ENCODE measurements at regions not wholly inside any gene's neighbourhood (a gene's known extent, or its start where the extent isn't known, plus 50 kb on each side); places are given as distances from the start of the nearest gene placed in this dataset.

DNA sequence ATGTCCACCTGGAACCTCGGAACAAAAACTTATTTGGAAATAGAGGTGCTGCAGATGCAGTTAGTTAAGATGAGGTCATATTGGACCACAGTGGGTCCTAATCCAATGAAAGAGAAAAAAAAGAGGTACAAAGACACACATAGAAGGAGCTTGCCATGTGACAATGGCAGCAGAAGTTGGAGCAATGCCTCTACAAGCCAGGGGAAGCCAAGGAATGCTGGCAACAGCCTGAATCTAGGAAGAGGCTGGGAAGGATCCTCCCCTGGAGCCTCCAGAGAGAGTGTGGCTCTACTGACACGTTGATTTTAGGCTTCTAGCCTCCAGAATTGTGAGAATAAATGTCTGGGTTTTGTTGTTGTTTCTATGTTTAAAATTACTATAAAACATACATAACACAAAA lies 521.8 kb upstream of the CCDC196 start:
- H3K27ac ChIP-seq (ENCODE audit: low read length), result no peak overlapping the region
- no peak overlapping the region for H3K4me2 ChIP-seq (ENCODE audit: low read depth, low read length)
- H3K4me3 ChIP-seq (ENCODE audit: low read length), result no peak overlapping the region
- H3F3A ChIP-seq (ENCODE audit: insufficient read depth, low read length), result no peaks in the 10 kb centered on the region
- no peaks in the 10 kb centered on the region for H3K9me2 ChIP-seq (replicated peaks; ENCODE audit: insufficient read depth, low read length)
- H3K79me2 ChIP-seq (ENCODE audit: low read length), result no peaks in the 10 kb centered on the region
- no peak overlapping the region for H3K9ac ChIP-seq (ENCODE audit: low read length)
- H3K36me3 ChIP-seq (replicated peaks; ENCODE audit: insufficient read depth, low read length), result no peaks in the 10 kb centered on the region
- no peak for DNase-seq
- H3K27me3 ChIP-seq (replicated peaks; ENCODE audit: insufficient read depth, low read length), result no peaks in the 10 kb centered on the region
- no peaks in the 10 kb centered on the region for H3K4me1 ChIP-seq (ENCODE audit: low read length)
- H2AFZ ChIP-seq (ENCODE audit: low read length), result no peak overlapping the region
- no peaks in the 10 kb centered on the region for H4K20me1 ChIP-seq (ENCODE audit: insufficient read depth, low read length)
- no peak for TF ChIP-seq EZH2phosphoT487 (IDR thresholded peaks at IDR 0.05; ENCODE audit: low read length)
- TF ChIP-seq EZH2 (optimal IDR thresholded peaks at IDR 0.05; ENCODE audit: low read depth, low read length), result no peak
- TF ChIP-seq, protein P1, sequence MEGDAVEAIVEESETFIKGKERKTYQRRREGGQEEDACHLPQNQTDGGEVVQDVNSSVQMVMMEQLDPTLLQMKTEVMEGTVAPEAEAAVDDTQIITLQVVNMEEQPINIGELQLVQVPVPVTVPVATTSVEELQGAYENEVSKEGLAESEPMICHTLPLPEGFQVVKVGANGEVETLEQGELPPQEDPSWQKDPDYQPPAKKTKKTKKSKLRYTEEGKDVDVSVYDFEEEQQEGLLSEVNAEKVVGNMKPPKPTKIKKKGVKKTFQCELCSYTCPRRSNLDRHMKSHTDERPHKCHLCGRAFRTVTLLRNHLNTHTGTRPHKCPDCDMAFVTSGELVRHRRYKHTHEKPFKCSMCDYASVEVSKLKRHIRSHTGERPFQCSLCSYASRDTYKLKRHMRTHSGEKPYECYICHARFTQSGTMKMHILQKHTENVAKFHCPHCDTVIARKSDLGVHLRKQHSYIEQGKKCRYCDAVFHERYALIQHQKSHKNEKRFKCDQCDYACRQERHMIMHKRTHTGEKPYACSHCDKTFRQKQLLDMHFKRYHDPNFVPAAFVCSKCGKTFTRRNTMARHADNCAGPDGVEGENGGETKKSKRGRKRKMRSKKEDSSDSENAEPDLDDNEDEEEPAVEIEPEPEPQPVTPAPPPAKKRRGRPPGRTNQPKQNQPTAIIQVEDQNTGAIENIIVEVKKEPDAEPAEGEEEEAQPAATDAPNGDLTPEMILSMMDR (IDR thresholded peaks at IDR 0.05; ENCODE audit: low read length), result no peak
- no peaks in the 10 kb centered on the region for H3K9me3 ChIP-seq (replicated peaks; ENCODE audit: insufficient read depth, low read length)

DNA sequence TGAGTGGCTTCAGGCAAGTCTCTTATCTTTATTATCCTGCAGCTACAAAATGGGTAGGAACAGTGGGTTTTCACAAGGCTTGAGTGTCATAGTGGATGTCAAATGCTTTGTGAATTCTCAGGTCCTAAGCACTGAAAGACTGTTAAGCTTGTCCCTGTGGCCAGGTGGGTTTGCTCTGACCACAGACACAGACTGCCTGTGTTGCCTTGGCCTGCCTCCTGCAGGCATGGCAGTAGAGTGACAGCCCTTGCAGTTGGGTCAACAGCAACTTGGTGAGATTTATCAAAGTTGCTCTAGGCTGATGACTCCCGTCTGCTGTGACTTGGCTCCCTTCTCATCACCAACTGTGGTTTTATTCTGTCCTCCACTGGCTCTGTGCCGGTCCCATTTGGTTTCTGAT lies 520.0 kb upstream of the CCDC196 start:
- no peaks in the 10 kb centered on the region for H3K27me3 ChIP-seq (replicated peaks; ENCODE audit: insufficient read depth, low read length)
- no peaks in the 10 kb centered on the region for H4K20me1 ChIP-seq (ENCODE audit: insufficient read depth, low read length)
- TF ChIP-seq EZH2 (optimal IDR thresholded peaks at IDR 0.05; ENCODE audit: low read depth, low read length) (no peak), EZH2phosphoT487 (IDR thresholded peaks at IDR 0.05; ENCODE audit: low read length) (no peak)
- TF ChIP-seq, protein P1 (IDR thresholded peaks at IDR 0.05; ENCODE audit: low read length), result no peak
- DNase-seq, result no peak
- no peaks in the 10 kb centered on the region for H3K4me1 ChIP-seq (ENCODE audit: low read length)
- no peak overlapping the region for H3K27ac ChIP-seq (ENCODE audit: low read length)
- no peaks in the 10 kb centered on the region for H3K36me3 ChIP-seq (replicated peaks; ENCODE audit: insufficient read depth, low read length)
- H3K79me2 ChIP-seq (ENCODE audit: low read length), result no peaks in the 10 kb centered on the region
- no peak overlapping the region for H2AFZ ChIP-seq (ENCODE audit: low read length)
- no peak overlapping the region for H3K9ac ChIP-seq (ENCODE audit: low read length)
- no peak overlapping the region for H3K4me2 ChIP-seq (ENCODE audit: low read depth, low read length)
- H3F3A ChIP-seq (ENCODE audit: insufficient read depth, low read length), result no peaks in the 10 kb centered on the region
- H3K9me3 ChIP-seq (replicated peaks; ENCODE audit: insufficient read depth, low read length), result no peaks in the 10 kb centered on the region
- no peaks in the 10 kb centered on the region for H3K9me2 ChIP-seq (replicated peaks; ENCODE audit: insufficient read depth, low read length)
- no peak overlapping the region for H3K4me3 ChIP-seq (ENCODE audit: low read length)

DNA sequence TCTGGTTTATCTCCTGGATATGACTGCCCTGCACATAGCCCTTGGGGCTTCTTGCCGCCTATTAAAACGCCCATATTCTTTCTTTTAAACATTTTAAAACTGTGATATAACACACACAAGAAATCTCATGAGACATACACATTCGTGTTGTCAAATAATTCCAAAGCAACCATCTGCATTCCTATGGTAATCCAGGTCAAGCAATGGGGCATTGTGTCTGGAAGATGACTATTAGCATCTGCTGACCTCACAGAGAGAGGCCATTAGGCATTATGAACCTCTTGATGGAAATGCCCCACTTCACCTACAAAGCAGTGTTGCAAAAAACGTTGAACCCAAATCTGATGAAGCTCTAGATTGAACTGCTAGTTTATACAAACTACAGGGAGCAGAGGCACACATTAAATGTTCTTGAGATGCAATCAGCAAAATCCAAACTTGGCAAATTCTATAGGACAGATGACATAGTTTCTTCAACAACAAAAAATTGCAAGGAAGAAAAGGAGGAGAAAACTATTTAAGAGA lies 513.8 kb upstream of the CCDC196 start:
- Histone ChIP-seq H3K36me3 (replicated peaks; ENCODE audit: insufficient read depth, low read length) (no peaks in the 10 kb centered on the region), H3K9me2 (replicated peaks; ENCODE audit: insufficient read depth, low read length) (no peaks in the 10 kb centered on the region), H2AFZ (ENCODE audit: low read length) (no peak overlapping the region), H3K27ac (ENCODE audit: low read length) (no peak overlapping the region), H3K9ac (ENCODE audit: low read length) (no peak overlapping the region), H3K4me3 (ENCODE audit: low read length) (no peak overlapping the region), H3K27me3 (replicated peaks; ENCODE audit: insufficient read depth, low read length) (no peaks in the 10 kb centered on the region), H3K4me1 (ENCODE audit: low read length) (no peaks in the 10 kb centered on the region), H4K20me1 (ENCODE audit: insufficient read depth, low read length) (no peaks in the 10 kb centered on the region), H3F3A (ENCODE audit: insufficient read depth, low read length) (no peaks in the 10 kb centered on the region), H3K79me2 (ENCODE audit: low read length) (no peaks in the 10 kb centered on the region), H3K4me2 (ENCODE audit: low read depth, low read length) (no peak overlapping the region), H3K9me3 (replicated peaks; ENCODE audit: insufficient read depth, low read length) (no peaks in the 10 kb centered on the region)
- no peak for DNase-seq
- no peak for TF ChIP-seq EZH2phosphoT487 (IDR thresholded peaks at IDR 0.05; ENCODE audit: low read length)
- TF ChIP-seq, protein P1 (IDR thresholded peaks at IDR 0.05; ENCODE audit: low read length), result no peak
- TF ChIP-seq EZH2 (optimal IDR thresholded peaks at IDR 0.05; ENCODE audit: low read depth, low read length), result no peak
